Astrocyte (in vitro differentiated cells and primary cell): ENCODE measurements at regions not wholly inside any gene's neighbourhood (a gene's known extent, or its start where the extent isn't known, plus 50 kb on each side); places are given as distances from the start of the nearest gene placed in this dataset.

Experiments
- DNase-seq: peaks from one replicate; pipeline ENCODE4 v3.0.0-alpha.2; 2010; ENCODE audit warnings: low read depth
- FAIRE-seq: peaks from 2 replicates; lab custom pipeline; 2011; peaks lifted over from hg19 to GRCh38; lab: Jason Lieb, UNC
- H2AFZ ChIP-seq: 2 replicates; pipeline ENCODE4 v1.6.0; 2012; ENCODE audit warnings: low read depth, low read length, inconsistent platforms
- H3K27ac ChIP-seq: 2 replicates; pipeline ENCODE4 v1.5.1; 2011; ENCODE audit warnings: low read depth, low read length, inconsistent platforms
- H3K27me3 ChIP-seq: 2 replicates; pipeline ENCODE4 v1.6.0; 2011; ENCODE audit warnings: low read length, inconsistent platforms; ENCODE audit not compliant: insufficient read depth
- H3K36me3 ChIP-seq: 2 replicates; pipeline ENCODE4 v1.5.1; 2011; ENCODE audit warnings: low read length, inconsistent platforms; ENCODE audit not compliant: insufficient read depth
- H3K4me1 ChIP-seq: 2 replicates; pipeline ENCODE4 v1.5.1; 2011; ENCODE audit warnings: low read length, inconsistent platforms; ENCODE audit not compliant: insufficient read depth
- H3K4me2 ChIP-seq: 2 replicates; pipeline ENCODE4 v1.6.0; 2012; ENCODE audit warnings: low read length, inconsistent platforms
- H3K4me3 ChIP-seq: 2 replicates; pipeline ENCODE4 v1.5.1; 2011; ENCODE audit warnings: low read depth, mild to moderate bottlenecking, low read length, inconsistent platforms; ENCODE audit not compliant: insufficient read depth
- H3K79me2 ChIP-seq: 2 replicates; pipeline ENCODE4 v1.6.0; 2012; ENCODE audit warnings: mild to moderate bottlenecking, low read length, inconsistent platforms; ENCODE audit not compliant: insufficient read depth
- H3K9ac ChIP-seq: 2 replicates; pipeline ENCODE4 v1.6.0; 2012; ENCODE audit warnings: mild to moderate bottlenecking, low read length, inconsistent platforms
- H3K9me3 ChIP-seq: 2 replicates; pipeline ENCODE4 v1.5.1; 2012; ENCODE audit warnings: low read depth, mild to moderate bottlenecking, low read length, inconsistent platforms; ENCODE audit not compliant: insufficient read depth
- H4K20me1 ChIP-seq: 2 replicates; pipeline ENCODE4 v1.6.0; 2012; ENCODE audit warnings: low read length, inconsistent platforms; ENCODE audit not compliant: insufficient read depth
- H3K27ac Mint-ChIP-seq: one replicate; pipeline ENCODE4 v1.8.0; 2021; ENCODE audit warnings: mild to moderate bottlenecking, mixed read lengths; ENCODE audit not compliant: unreplicated experiment
- H3K27me3 Mint-ChIP-seq: one replicate; pipeline ENCODE4 v1.8.0; 2021; ENCODE audit warnings: low read depth, mixed read lengths; ENCODE audit not compliant: unreplicated experiment
- H3K36me3 Mint-ChIP-seq: one replicate; pipeline ENCODE4 v1.8.0; 2021; ENCODE audit warnings: low read depth, mixed read lengths; ENCODE audit not compliant: unreplicated experiment
- H3K4me1 Mint-ChIP-seq: one replicate; pipeline ENCODE4 v1.8.0; 2021; ENCODE audit warnings: low read depth, mixed read lengths; ENCODE audit not compliant: unreplicated experiment
- H3K4me3 Mint-ChIP-seq: one replicate; pipeline ENCODE4 v1.8.0; 2021; ENCODE audit warnings: mild to moderate bottlenecking, moderate library complexity, mixed read lengths; ENCODE audit not compliant: unreplicated experiment
- H3K9me3 Mint-ChIP-seq: one replicate; pipeline ENCODE4 v1.8.0; 2021; ENCODE audit warnings: mild to moderate bottlenecking, mixed read lengths; ENCODE audit not compliant: unreplicated experiment
- CTCF ChIP-seq: IDR thresholded peaks from 2 replicates; pipeline ENCODE4 v1.5.1; 2011; ENCODE audit warnings: low read depth, mild to moderate bottlenecking, inconsistent platforms, low read length, moderate library complexity; ENCODE audit not compliant: insufficient read depth
- EZH2 ChIP-seq: IDR thresholded peaks from 2 replicates; pipeline ENCODE4 v1.6.1; 2012; ENCODE audit warnings: mild to moderate bottlenecking, low read length, inconsistent platforms; ENCODE audit not compliant: insufficient read depth

GRCh38 chr4:184283659-184284335 lies 66.1 kb upstream of the ENPP6 start:
- Histone ChIP-seq H2AFZ (no peak overlapping the region), H3K36me3 (no peaks in the 10 kb centered on the region), H3K4me3 (no peak overlapping the region), H3K9me3 (no peaks in the 10 kb centered on the region), H4K20me1 (no peaks in the 10 kb centered on the region), H3K4me1 (no peaks in the 10 kb centered on the region), H3K27me3 (no peaks in the 10 kb centered on the region), H3K27ac (no peak overlapping the region), H3K79me2 (no peaks in the 10 kb centered on the region), H3K4me2 (no peak overlapping the region), H3K9ac (no peak overlapping the region)
- no peaks in the 10 kb centered on the region for H3K27me3 Mint-ChIP-seq
- TF ChIP-seq EZH2 (no peak), CTCF (no peak)
- H3K4me3 Mint-ChIP-seq: no peak overlapping the region
- no peak for FAIRE-seq
- no peaks in the 10 kb centered on the region for H3K36me3 Mint-ChIP-seq
- DNase-seq: no peak
- peaks cover 6% of the 10 kb centered on the region for H3K4me1 Mint-ChIP-seq
- no peaks in the 10 kb centered on the region for H3K9me3 Mint-ChIP-seq
- no peak overlapping the region for H3K27ac Mint-ChIP-seq

- no peak overlapping the region for H3K27ac ChIP-seq
- FAIRE-seq (no peak), DNase-seq (no peak)
- Mint-ChIP-seq H3K27me3 (no peaks in the 10 kb centered on the region), H3K4me3 (no peak overlapping the region), H3K9me3 (peaks cover 2% of the 10 kb centered on the region), H3K4me1 (peaks cover 6% of the 10 kb centered on the region), H3K36me3 (no peaks in the 10 kb centered on the region), H3K27ac (no peak overlapping the region)
- H3K9me3 ChIP-seq: no peaks in the 10 kb centered on the region
- H3K79me2 ChIP-seq: no peaks in the 10 kb centered on the region
- no peak overlapping the region for H3K4me3 ChIP-seq
- TF ChIP-seq EZH2: no peak
- TF ChIP-seq CTCF: no peak
- H3K4me1 ChIP-seq: no peaks in the 10 kb centered on the region
- no peaks in the 10 kb centered on the region for H4K20me1 ChIP-seq
- no peak overlapping the region for H3K9ac ChIP-seq
- H3K27me3 ChIP-seq: no peaks in the 10 kb centered on the region
- H3K36me3 ChIP-seq: no peaks in the 10 kb centered on the region
- H2AFZ ChIP-seq: no peak overlapping the region
- H3K4me2 ChIP-seq: no peak overlapping the region
Observed at GRCh38 chr4:184282895-184283654, 65.4 kb upstream of the ENPP6 start.
